ENCODE measurements at regions not wholly inside any gene's neighbourhood (a gene's known extent, or its start where the extent isn't known, plus 50 kb on each side); places are given as distances from the start of the nearest gene placed in this dataset.
"Not testable (repeated sequence)": the region's sequence is repeated elsewhere in the genome, so short reads cannot be mapped to it uniquely, and the experiment has no call there.

- no peak for TF ChIP-seq CTCF (IDR thresholded peaks at IDR 0.05; ENCODE audit: low read depth, low read length, missing control alignments)
- no peaks in the 10 kb centered on the region for H3K36me3 ChIP-seq (replicated peaks)
- H3K27ac ChIP-seq: no peak overlapping the region
- in situ Hi-C loops (cut with HindIII; ENCODE audit: low pct_ligation_motif_present, low sequenced_read_pairs): no loop called here
- DNase-seq: no peak
- H3K27me3 ChIP-seq (replicated peaks): no peaks in the 10 kb centered on the region
- H3K4me3 ChIP-seq (ENCODE audit: low read depth, low read length): no peak overlapping the region
These were observed 139.5 kb upstream of the AFDN start for GRCh38 chr6:167687116-167687725.

- DNase-seq: no peak
- in situ Hi-C loops (cut with HindIII; ENCODE audit: low pct_ligation_motif_present, low sequenced_read_pairs): no loop called here
- H3K27me3 ChIP-seq (replicated peaks): no peaks in the 10 kb centered on the region
- no peaks in the 10 kb centered on the region for H3K36me3 ChIP-seq (replicated peaks)
- no peak for TF ChIP-seq CTCF (IDR thresholded peaks at IDR 0.05; ENCODE audit: low read depth, low read length, missing control alignments)
- no peak overlapping the region for H3K4me3 ChIP-seq (ENCODE audit: low read depth, low read length)
- H3K27ac ChIP-seq: no peak overlapping the region
These were observed 138.6 kb upstream of the AFDN start for GRCh38 chr6:167688123-167688522.

GRCh38 chr6:167689278-167689677 lies 137.4 kb upstream of the AFDN start:
- in situ Hi-C loops (cut with HindIII; ENCODE audit: low pct_ligation_motif_present, low sequenced_read_pairs): no loop called here
- Histone ChIP-seq H3K27ac (no peak overlapping the region), H3K4me3 (ENCODE audit: low read depth, low read length) (no peak overlapping the region), H3K27me3 (replicated peaks) (no peaks in the 10 kb centered on the region), H3K36me3 (replicated peaks) (no peaks in the 10 kb centered on the region)
- TF ChIP-seq CTCF (IDR thresholded peaks at IDR 0.05; ENCODE audit: low read depth, low read length, missing control alignments): no peak
- DNase-seq: no peak

GRCh38 chr6:167689751-167690150 lies 137.0 kb upstream of the AFDN start:
- TF ChIP-seq CTCF (IDR thresholded peaks at IDR 0.05; ENCODE audit: low read depth, low read length, missing control alignments): no peak
- no peaks in the 10 kb centered on the region for H3K27me3 ChIP-seq (replicated peaks)
- no peak overlapping the region for H3K4me3 ChIP-seq (ENCODE audit: low read depth, low read length)
- H3K27ac ChIP-seq: no peak overlapping the region
- DNase-seq: no peak
- no peaks in the 10 kb centered on the region for H3K36me3 ChIP-seq (replicated peaks)
- in situ Hi-C loops (cut with HindIII; ENCODE audit: low pct_ligation_motif_present, low sequenced_read_pairs): no loop called here

- H3K27ac ChIP-seq; DNase-seq; in situ Hi-C loops (cut with HindIII; ENCODE audit: low pct_ligation_motif_present, low sequenced_read_pairs); H3K36me3 ChIP-seq (replicated peaks); H3K27me3 ChIP-seq (replicated peaks); H3K4me3 ChIP-seq (ENCODE audit: low read depth, low read length): not testable (repeated sequence)
These were observed 136.4 kb upstream of the AFDN start for GRCh38 chr6:167690167-167690922.

GRCh38 chr6:167690931-167691330 lies 135.8 kb upstream of the AFDN start:
- no peak for DNase-seq
- no peak for TF ChIP-seq CTCF (IDR thresholded peaks at IDR 0.05; ENCODE audit: low read depth, low read length, missing control alignments)
- Histone ChIP-seq H3K4me3 (ENCODE audit: low read depth, low read length) (no peak overlapping the region), H3K27ac (no peak overlapping the region), H3K36me3 (replicated peaks) (no peaks in the 10 kb centered on the region), H3K27me3 (replicated peaks) (no peaks in the 10 kb centered on the region)
- in situ Hi-C loops (cut with HindIII; ENCODE audit: low pct_ligation_motif_present, low sequenced_read_pairs): no loop called here
